ENCODE measurements at regions not wholly inside any gene's neighbourhood (a gene's known extent, or its start where the extent isn't known, plus 50 kb on each side); places are given as distances from the start of the nearest gene placed in this dataset.

GRCh38 chr5:112608975-112609374, 128.7 kb upstream of the APC start:
- no peak for TF ChIP-seq CTCF (IDR thresholded peaks at IDR 0.05)
- Histone ChIP-seq H3K4me3 (ENCODE audit: low read depth, low read length) (no peak overlapping the region), H3K9me3 (ENCODE audit: control insufficient read depth, low read length) (no peaks in the 10 kb centered on the region), H3K79me2 (no peaks in the 10 kb centered on the region), H3K9ac (no peak overlapping the region), H3K4me1 (no peaks in the 10 kb centered on the region), H3K27me3 (ENCODE audit: control insufficient read depth, insufficient read depth, low read length) (no peaks in the 10 kb centered on the region), H3K27ac (no peak overlapping the region), H3K4me2 (ENCODE audit: low read length) (no peak overlapping the region), H2AFZ (peak overlapping the region; percentile 10), H3K36me3 (ENCODE audit: control insufficient read depth, insufficient read depth, low read length) (no peaks in the 10 kb centered on the region)

DNA sequence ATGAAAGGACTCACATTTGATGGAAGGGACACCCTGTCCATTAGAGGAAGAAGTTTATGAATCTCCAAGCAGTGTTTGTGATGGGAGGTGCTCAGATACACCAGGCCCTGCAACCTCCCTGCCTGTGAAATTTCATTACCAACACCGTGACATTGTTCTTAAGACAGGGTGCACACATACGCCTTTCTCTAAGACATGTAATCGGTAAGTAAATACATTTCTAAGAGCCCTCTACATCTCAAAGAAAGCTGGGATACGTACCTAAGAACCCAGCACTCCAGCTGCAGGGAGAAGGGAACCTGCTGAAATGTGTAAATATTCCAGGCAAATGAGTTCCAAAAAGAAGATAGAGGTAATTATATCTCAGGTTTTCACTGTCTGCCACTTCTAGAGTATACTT, 125.0 kb upstream of the APC start:
- TF ChIP-seq CTCF (IDR thresholded peaks at IDR 0.05) = no peak
- H2AFZ ChIP-seq = peak overlapping the region; percentile 31
- H3K27me3 ChIP-seq (ENCODE audit: control insufficient read depth, insufficient read depth, low read length) = no peaks in the 10 kb centered on the region
- H3K9me3 ChIP-seq (ENCODE audit: control insufficient read depth, low read length) = no peaks in the 10 kb centered on the region
- no peak overlapping the region for H3K27ac ChIP-seq
- no peaks in the 10 kb centered on the region for H3K4me1 ChIP-seq
- H3K36me3 ChIP-seq (ENCODE audit: control insufficient read depth, insufficient read depth, low read length) = no peaks in the 10 kb centered on the region
- H3K79me2 ChIP-seq = no peaks in the 10 kb centered on the region
- no peak overlapping the region for H3K4me2 ChIP-seq (ENCODE audit: low read length)
- H3K9ac ChIP-seq = no peak overlapping the region
- no peak overlapping the region for H3K4me3 ChIP-seq (ENCODE audit: low read depth, low read length)

- Histone ChIP-seq H3K27ac (no peak overlapping the region), H3K4me1 (no peaks in the 10 kb centered on the region), H3K9ac (no peak overlapping the region), H3K9me3 (ENCODE audit: control insufficient read depth, low read length) (no peaks in the 10 kb centered on the region), H2AFZ (no peak overlapping the region), H3K4me2 (ENCODE audit: low read length) (no peak overlapping the region), H3K27me3 (ENCODE audit: control insufficient read depth, insufficient read depth, low read length) (no peaks in the 10 kb centered on the region), H3K4me3 (ENCODE audit: low read depth, low read length) (no peak overlapping the region), H3K36me3 (ENCODE audit: control insufficient read depth, insufficient read depth, low read length) (no peaks in the 10 kb centered on the region), H3K79me2 (no peaks in the 10 kb centered on the region)
- TF ChIP-seq CTCF (IDR thresholded peaks at IDR 0.05) = no peak
These were observed 123.4 kb upstream of the APC start for GRCh38 chr5:112614285-112614684.

- H3K9me3 ChIP-seq (ENCODE audit: control insufficient read depth, low read length) = no peaks in the 10 kb centered on the region
- H3K27ac ChIP-seq = no peak overlapping the region
- H2AFZ ChIP-seq = no peak overlapping the region
- no peak overlapping the region for H3K9ac ChIP-seq
- no peaks in the 10 kb centered on the region for H3K36me3 ChIP-seq (ENCODE audit: control insufficient read depth, insufficient read depth, low read length)
- H3K4me3 ChIP-seq (ENCODE audit: low read depth, low read length) = no peak overlapping the region
- H3K79me2 ChIP-seq = no peaks in the 10 kb centered on the region
- no peaks in the 10 kb centered on the region for H3K27me3 ChIP-seq (ENCODE audit: control insufficient read depth, insufficient read depth, low read length)
- H3K4me2 ChIP-seq (ENCODE audit: low read length) = no peak overlapping the region
- no peak for TF ChIP-seq CTCF (IDR thresholded peaks at IDR 0.05)
- no peaks in the 10 kb centered on the region for H3K4me1 ChIP-seq
These were observed 122.7 kb upstream of the APC start for GRCh38 chr5:112614986-112615385.

- no peaks in the 10 kb centered on the region for H3K4me1 ChIP-seq
- no peak overlapping the region for H3K9ac ChIP-seq
- H3K27me3 ChIP-seq (ENCODE audit: control insufficient read depth, insufficient read depth, low read length) = no peaks in the 10 kb centered on the region
- H3K27ac ChIP-seq = no peak overlapping the region
- H3K4me3 ChIP-seq (ENCODE audit: low read depth, low read length) = no peak overlapping the region
- TF ChIP-seq CTCF (IDR thresholded peaks at IDR 0.05) = no peak
- H3K79me2 ChIP-seq = no peaks in the 10 kb centered on the region
- H3K36me3 ChIP-seq (ENCODE audit: control insufficient read depth, insufficient read depth, low read length) = no peaks in the 10 kb centered on the region
- H3K9me3 ChIP-seq (ENCODE audit: control insufficient read depth, low read length) = no peaks in the 10 kb centered on the region
- H3K4me2 ChIP-seq (ENCODE audit: low read length) = no peak overlapping the region
- H2AFZ ChIP-seq = no peak overlapping the region
These were observed 120.7 kb upstream of the APC start for GRCh38 chr5:112616812-112617547.

All from parathyroid adenoma (tissue), 2 donors.